KOPT-K1 (cell line): ENCODE measurements at regions not wholly inside any gene's neighbourhood (a gene's known extent, or its start where the extent isn't known, plus 50 kb on each side); places are given as distances from the start of the nearest gene placed in this dataset.
A peak's percentile ranks its signal among the peaks of the same experiment; 100 is the strongest.

Experiments
- H3K27ac ChIP-seq: fragments of 200-600 bp; sonication (generic); 2 replicates; pipeline ENCODE4 v1.5.1; 2016; ENCODE audit warnings: antibody characterized with exemption, mild to moderate bottlenecking, low read depth, low read length; ENCODE audit not compliant: poor library complexity, severe bottlenecking
- H3K36me3 ChIP-seq: fragments of 200-600 bp; sonication (generic); 2 replicates; pipeline ENCODE4 v1.5.1; 2017; ENCODE audit warnings: antibody characterized with exemption, mild to moderate bottlenecking, low read length, moderate library complexity; ENCODE audit not compliant: insufficient read depth
- H3K9me3 ChIP-seq: fragments of 200-600 bp; sonication (generic); 2 replicates; pipeline ENCODE4 v1.5.1; 2017; ENCODE audit warnings: antibody characterized with exemption, low read length, mild to moderate bottlenecking; ENCODE audit not compliant: insufficient read depth, poor library complexity, severe bottlenecking

DNA sequence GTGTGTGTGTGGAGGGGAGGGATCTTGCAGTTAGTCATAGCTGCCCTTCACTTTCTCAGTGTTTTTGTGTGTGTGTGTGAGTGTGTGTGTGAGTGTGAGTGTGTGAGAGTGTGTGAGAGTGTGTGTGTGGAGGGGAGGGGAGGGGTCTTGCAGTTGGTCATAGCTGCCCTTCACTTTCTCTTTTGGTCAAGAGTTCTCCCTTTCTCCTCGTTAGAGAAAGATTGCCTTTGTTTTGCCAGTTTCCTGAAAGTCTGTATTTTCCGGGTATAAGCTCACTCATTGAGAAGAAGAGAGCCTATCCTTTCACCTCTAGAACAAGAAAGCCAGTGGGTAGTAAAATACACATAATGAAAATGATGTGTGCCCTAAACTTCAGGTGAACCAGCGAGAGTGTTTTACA is 75.2 kb upstream of the ENPP6 start:
- no peak overlapping the region for H3K27ac ChIP-seq
- H3K9me3 ChIP-seq = no peaks in the 10 kb centered on the region
- no peaks in the 10 kb centered on the region for H3K36me3 ChIP-seq

DNA sequence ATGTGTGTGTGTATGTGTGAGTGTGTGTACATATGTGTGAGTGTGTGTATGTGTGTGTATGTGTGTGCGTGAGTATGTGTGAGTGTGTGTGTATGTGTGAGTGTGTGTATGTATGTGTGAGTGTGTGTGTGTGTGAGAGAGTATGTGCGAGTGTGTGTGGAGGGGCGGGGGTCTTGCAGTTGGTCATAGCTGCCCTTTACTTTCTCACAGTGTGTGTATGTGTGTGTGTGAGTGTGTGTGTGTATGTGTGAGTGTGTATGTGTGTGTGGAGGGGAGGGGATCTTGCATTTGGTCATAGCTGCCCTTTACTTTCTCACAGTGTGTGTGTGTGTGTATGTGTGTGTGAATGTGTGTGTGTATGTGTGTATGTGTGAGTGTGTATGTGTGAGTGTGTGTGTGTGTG is 74.8 kb upstream of the ENPP6 start:
- Histone ChIP-seq H3K36me3 (no peaks in the 10 kb centered on the region), H3K9me3 (no peaks in the 10 kb centered on the region), H3K27ac (no peak overlapping the region)

DNA sequence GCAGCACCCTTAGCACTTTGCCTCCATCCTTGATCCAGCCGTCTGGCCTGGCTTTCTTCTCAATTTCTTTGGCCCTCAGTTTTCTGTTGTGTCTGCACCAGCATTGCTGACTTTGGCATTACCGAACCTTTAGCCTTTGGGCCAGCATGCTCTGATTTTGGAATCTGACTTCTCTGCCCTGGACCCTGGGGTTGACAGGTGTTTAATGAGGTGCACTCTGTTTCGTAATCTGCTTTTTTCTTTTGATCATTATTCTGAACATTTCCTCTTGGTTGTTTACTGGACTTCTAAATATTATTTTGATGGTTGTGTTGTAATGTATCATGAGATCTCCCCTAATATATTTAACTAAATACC is 71.5 kb upstream of the ENPP6 start:
- H3K36me3 ChIP-seq = no peaks in the 10 kb centered on the region
- H3K9me3 ChIP-seq = no peaks in the 10 kb centered on the region
- no peak overlapping the region for H3K27ac ChIP-seq

DNA sequence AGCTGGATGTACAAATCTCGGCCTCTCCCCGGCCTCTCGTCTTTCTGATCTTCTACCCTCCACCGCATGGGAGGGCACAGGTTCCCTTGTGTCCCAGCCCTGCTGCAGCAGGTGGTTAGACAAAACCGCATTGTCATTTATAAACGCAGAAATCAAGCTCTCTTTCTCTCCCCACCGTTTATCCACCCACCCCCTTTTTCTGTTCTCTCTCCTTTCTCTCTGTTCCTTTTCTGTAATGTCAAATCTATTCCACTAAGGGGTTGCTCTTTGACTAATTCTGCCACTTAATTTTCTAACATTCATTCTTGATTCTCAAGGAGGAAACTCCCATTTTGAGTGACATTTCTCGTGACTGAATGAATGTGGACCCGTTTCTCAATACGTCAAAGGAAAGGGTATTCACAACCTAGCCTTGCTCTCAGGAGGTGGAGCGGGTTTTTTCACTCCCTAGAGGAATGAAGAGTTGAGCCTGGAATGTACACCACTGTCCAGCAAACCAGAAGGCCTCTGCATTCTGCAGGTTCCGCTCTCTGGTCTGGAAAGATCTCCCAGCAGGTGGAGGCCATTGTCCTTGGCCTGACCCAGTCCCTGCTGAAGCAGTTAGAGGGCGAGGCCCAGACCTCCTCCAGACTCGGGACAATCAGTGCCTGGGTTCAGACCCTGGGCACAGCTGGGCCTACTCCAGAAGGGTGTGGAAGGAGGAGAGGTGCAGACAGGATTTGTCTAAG is 70.9 kb upstream of the ENPP6 start:
- Histone ChIP-seq H3K27ac (no peak overlapping the region), H3K36me3 (no peaks in the 10 kb centered on the region), H3K9me3 (no peaks in the 10 kb centered on the region)

DNA sequence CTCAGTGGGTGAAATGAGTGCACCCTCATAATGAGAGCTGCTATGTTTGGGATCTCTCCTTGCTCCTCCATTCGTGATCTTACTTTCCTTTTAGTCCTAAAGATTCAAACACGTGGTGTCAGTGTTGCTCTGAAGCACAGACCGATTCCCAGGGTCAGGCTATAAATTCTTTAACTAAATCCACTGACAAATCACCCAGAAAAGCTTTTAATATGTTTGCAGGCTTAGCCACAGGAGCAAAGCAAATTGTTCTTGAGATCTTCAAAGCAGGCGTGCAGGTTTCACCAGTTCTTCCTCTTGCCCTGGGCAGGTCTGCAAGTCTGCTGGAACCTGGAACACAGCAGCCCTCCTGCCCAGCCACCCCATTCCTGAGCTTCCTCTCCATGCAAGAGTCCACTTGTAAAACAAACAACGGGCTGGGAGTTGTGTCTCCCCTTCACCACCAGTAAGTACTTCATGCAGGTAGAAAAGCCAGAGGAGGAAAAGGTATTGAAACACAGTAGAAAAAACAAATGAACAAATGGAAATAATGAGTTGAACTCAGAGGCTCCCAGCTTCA is 70.1 kb upstream of the ENPP6 start:
- H3K27ac ChIP-seq = no peak overlapping the region
- no peaks in the 10 kb centered on the region for H3K9me3 ChIP-seq
- H3K36me3 ChIP-seq = no peaks in the 10 kb centered on the region

DNA sequence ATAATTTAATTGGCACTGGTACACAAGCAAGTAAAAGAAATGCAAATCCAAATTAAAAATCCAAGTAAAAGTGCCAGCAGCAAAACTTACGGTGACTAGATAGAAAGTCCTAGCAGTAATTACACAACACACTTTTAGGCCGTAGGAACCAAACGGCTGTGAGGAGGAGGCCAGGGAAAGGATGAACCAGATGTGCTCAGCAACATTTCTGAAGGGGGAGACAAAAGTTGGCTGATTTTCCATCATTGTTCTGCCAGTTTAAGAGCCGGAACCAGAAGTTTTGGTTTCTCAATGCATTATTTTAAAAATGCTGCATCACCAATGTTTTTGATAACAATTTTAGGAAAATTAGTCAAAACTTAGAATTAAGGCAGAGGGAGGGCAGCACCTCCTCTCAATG is 68.7 kb upstream of the ENPP6 start:
- H3K9me3 ChIP-seq = no peaks in the 10 kb centered on the region
- no peaks in the 10 kb centered on the region for H3K36me3 ChIP-seq

DNA sequence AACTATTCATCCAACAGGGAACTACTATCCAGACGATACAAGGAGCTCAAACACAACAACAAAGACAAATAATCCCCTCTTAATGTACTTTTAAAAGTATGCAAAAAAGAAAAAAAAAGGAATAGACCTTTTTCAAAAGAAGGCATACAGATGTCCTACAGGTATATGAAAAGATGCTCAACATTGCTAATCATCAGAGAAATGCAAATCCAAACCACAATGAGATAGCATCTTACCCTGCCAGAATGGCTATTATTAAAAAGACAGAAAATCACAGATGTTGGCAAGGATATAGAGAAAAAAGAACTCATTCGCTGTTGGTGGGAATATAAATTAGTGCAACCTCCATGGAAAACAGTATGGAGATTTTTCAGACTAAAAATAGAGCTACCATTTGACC is 67.1 kb upstream of the ENPP6 start:
- Histone ChIP-seq H3K36me3 (no peaks in the 10 kb centered on the region), H3K9me3 (no peaks in the 10 kb centered on the region), H3K27ac (no peak overlapping the region)

More for the DNA sequence above, 68.7 kb upstream of the ENPP6 start:
- no peak overlapping the region for H3K27ac ChIP-seq

DNA sequence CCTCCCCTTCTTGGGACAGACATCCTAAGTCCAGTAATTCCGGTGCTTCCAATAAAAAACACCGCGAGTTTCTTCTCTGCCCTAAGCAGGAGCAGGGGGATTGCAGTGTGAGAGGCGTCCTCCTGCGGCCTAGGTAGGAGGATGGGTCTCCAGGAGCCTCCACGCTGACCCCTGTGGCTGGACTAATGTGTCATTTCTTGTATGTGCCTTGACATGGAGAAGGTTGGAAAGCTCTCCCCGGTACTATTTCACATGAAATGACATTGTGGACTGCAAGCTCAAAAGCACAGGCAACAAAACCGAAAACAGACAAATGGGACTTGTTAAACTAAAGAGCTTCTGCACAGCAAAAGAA is 66.6 kb upstream of the ENPP6 start:
- Histone ChIP-seq H3K27ac (no peak overlapping the region), H3K36me3 (no peaks in the 10 kb centered on the region), H3K9me3 (no peaks in the 10 kb centered on the region)

DNA sequence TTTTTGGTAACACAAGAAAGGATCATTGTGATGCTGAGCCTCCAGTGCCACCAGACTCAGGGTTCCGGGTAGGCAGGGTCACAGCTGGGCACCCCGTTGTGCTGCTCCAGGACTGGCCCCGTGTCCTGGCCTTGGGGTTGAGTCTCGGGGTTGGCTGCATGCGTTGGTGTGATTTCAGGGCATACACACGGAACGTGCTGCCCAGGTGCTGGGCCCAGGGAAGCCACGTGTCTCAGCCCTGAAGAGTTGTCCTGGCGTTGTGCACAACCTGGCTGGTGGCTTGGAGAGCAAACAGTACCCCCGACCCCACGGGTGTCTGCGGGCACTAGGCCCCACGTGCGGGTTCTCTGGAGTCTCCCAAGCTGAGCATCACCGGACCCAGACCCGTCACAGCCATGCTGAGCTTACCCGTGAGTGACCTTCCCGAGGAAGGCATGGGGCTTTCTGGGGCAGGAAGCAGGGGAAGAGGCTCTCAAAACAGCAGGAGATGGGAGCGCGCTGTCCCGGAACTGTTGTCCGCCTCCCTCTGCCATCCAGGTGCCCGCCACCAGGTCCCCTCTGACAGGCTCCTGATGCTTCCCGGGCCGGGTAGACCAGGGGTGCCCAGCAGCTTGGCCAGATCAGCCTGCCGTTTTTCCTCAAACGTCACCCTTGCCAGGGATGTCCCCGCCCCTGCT is 66.1 kb upstream of the ENPP6 start:
- H3K9me3 ChIP-seq = no peaks in the 10 kb centered on the region
- no peak overlapping the region for H3K27ac ChIP-seq
- no peaks in the 10 kb centered on the region for H3K36me3 ChIP-seq

DNA sequence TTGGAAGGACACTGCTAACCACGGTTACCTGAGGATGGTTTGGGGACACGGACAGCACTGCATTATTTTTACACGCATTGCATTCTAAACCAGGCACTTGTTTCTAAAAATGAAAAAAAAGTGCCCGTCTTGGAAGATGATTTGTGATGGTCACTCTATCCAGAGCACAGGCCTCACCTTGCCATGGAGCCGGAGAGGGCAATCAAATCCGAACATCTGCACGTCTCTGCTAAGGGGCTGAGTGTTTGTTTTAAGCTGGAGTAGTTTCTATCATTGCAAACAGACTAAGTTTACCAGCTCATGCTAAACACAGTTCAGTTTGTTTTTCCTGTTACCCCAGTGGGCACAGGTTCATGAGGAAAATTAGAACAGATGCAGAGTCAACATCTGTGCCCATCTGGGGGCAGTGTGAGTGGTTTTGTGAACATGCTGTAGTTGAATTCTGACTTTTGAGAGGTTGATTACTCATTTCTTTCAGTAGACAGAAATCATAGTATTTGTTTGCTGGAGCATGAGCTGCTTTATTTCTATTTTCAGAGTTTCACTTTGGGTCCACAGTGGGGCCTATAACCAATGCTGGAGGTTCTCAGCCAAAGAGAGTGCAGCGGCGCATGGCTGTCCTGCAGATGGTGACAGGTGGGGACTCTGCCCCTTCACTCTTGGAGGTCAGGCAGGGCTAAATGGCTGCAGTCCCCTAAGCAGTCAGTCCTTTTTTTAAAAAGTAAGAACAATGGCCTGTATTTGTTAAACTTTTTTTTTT is 65.4 kb upstream of the ENPP6 start:
- Histone ChIP-seq H3K9me3 (peaks cover under 1% of the 10 kb centered on the region), H3K36me3 (no peaks in the 10 kb centered on the region), H3K27ac (peak overlapping the region; percentile 65)

DNA sequence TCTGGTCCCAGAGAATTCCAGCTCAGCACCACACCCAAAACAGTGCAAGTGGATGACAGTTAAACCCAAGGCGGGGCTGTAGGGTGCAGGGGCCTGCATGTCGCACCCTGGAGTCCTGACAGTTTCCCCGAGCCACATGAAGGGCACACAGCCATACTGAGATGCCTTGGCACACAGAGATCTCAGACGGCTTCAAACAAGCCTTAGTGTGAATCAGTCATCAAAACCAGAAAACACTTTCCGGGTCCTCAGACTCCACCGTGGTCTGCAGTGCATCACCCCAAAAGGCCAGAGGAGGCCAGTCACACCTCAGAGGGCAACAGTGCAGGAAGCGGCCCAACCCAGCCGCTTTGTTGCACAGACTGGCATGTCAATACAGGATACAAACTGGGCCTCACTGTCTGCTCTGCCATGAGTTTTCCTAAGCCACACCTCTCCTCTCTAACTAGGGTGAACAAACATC is 64.6 kb upstream of the ENPP6 start:
- Histone ChIP-seq H3K9me3 (peaks cover 8% of the 10 kb centered on the region), H3K36me3 (no peaks in the 10 kb centered on the region), H3K27ac (peak overlapping the region; percentile 65)

DNA sequence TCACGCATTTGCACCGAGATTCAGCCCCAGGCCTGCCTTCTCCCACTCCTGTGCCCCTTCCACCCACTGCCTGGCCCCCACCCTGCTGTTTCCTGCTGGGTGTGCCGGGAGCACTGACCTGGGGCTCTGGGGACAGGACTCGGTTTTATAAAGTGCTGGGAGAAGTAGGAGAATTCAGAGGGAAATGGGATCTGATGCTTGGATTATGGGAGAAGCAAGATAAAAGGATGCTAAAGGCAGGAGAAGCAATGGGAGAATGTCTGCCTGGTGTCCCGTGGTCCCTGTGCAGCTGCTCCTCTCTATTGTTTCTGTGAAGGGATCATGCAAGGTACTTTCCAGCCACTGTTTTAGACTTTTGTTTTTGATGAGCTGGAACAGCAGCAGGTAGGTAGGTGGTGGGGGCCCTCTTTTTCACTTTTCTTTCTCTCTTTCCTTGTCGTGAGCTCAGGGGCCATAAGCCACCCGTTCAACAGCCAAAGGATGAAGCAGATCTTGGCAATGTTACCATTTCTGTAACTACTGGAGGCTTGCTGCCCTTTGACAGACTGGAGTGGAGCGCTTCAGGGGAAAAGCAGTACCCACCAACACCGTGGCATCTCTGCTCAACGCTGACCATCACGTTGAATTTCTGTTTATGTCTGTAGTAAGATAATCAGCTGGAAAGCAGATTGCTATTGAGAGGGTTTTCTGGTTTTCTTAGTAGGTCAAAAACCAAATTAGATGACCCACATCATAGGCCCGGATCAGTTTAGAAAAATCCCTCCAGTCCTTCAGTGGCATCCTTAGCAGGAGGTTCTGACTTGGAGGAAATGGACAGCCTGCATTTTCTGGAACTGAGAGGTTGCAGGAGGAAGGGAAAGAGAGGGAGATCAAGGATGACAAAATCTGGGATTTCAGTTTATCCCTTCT is 63.8 kb upstream of the ENPP6 start:
- Histone ChIP-seq H3K27ac (peak overlapping the region; percentile 65), H3K9me3 (peaks cover 16% of the 10 kb centered on the region)

DNA sequence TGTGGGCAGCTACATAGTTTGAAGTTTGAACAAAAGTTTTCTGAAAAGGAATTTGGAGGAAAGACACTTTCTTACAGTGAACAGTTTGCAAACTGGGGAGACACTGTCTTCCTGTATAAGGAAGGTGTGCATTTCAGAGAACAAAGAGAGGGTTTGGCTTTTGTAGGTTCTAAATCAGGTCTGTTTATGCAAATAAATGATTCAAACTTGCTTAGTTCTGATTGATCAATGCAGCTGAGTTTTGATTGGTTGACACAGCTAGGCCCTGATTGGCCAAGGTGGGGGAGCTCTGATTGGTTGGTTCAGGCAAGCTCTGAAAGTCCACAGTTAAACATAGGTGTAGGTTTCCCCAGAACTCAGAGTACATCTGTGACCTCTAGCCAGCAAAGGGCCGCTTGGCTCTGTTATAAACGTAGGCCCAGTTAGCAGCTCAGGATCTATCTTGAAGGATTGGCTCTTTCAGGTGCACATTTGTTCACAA is 63.0 kb upstream of the ENPP6 start:
- Histone ChIP-seq H3K9me3 (peaks cover 22% of the 10 kb centered on the region), H3K27ac (peak overlapping the region; percentile 10), H3K36me3 (no peaks in the 10 kb centered on the region)

More for the DNA sequence above, 63.8 kb upstream of the ENPP6 start:
- no peaks in the 10 kb centered on the region for H3K36me3 ChIP-seq

DNA sequence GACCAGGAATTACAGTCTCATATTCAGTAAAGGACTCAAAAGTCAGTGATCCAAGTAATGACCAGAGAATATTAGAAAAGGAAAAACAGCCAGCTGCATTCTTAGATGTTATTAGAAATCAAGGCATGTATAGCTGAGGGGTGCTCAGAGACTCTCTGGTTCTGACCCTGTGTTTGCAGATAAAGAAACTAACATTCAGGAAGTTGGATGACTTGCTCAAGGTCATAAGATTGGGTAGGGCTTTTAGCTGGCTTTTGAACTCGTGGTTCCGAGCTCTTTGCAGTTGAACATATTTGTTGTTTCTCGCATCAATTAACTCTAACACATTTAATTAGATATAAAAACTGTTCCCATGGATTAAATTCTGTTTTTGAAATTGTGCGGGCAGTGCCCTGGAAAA is 62.5 kb upstream of the ENPP6 start:
- Histone ChIP-seq H3K27ac (peak overlapping the region; percentile 10), H3K9me3 (peaks cover 22% of the 10 kb centered on the region), H3K36me3 (no peaks in the 10 kb centered on the region)
